Activated CD4-positive, alpha-beta memory T cell treated with anti-CD3 and anti-CD28 coated beads, Interleukin-2, amount 10 ng/mL, durations not matched to agents 7 days and 5 days (primary cell): ENCODE measurements at regions not wholly inside any gene's neighbourhood (a gene's known extent, or its start where the extent isn't known, plus 50 kb on each side); places are given as distances from the start of the nearest gene placed in this dataset.

Experiments used
- CTCF ChIA-PET: fragments of 350-600 bp; sonication (Branson Sonifier 250); formaldehyde crosslinking; loops from one replicate; lab custom pipeline; 2021; ENCODE audit warnings: antibody characterized with exemption, inconsistent platforms; lab: Charles Lee
- POLR2A ChIA-PET: fragments of 350-600 bp; sonication (Branson Sonifier 250); formaldehyde crosslinking; loops from one replicate; lab custom pipeline; 2021; ENCODE audit warnings: antibody characterized with exemption; lab: Charles Lee
- DNase-seq: peaks from one replicate; pipeline ENCODE4 v3.0.0-alpha.2; 2020
- H3K27ac Mint-ChIP-seq: one replicate; pipeline ENCODE4 v1.8.0; 2021; ENCODE audit warnings: mild to moderate bottlenecking, mixed read lengths
- H3K27me3 Mint-ChIP-seq: one replicate; pipeline ENCODE4 v1.8.0; 2021; ENCODE audit warnings: mixed read lengths
- H3K36me3 Mint-ChIP-seq: one replicate; pipeline ENCODE4 v1.8.0; 2021; ENCODE audit warnings: low read depth, mixed read lengths
- H3K4me1 Mint-ChIP-seq: one replicate; pipeline ENCODE4 v1.8.0; 2021; ENCODE audit warnings: mixed read lengths
- H3K4me3 Mint-ChIP-seq: one replicate; pipeline ENCODE4 v1.8.0; 2021; ENCODE audit warnings: mild to moderate bottlenecking, mixed read lengths
- H3K9me3 Mint-ChIP-seq: one replicate; pipeline ENCODE4 v1.8.0; 2021; ENCODE audit warnings: mixed read lengths

GRCh38 chr6:3634280-3634816 is 117.2 kb downstream of the PXDC1 start:
- Mint-ChIP-seq H3K27me3 (peaks cover 6% of the 10 kb centered on the region), H3K36me3 (no peaks in the 10 kb centered on the region), H3K4me1 (no peaks in the 10 kb centered on the region), H3K4me3 (no peak overlapping the region), H3K9me3 (no peaks in the 10 kb centered on the region), H3K27ac (no peak overlapping the region)
- ChIA-PET CTCF (no interaction called here), POLR2A (no interaction called here)
- no peak for DNase-seq

GRCh38 chr6:3633711-3634110 is 117.8 kb downstream of the PXDC1 start:
- POLR2A ChIA-PET, result no interaction called here
- no peak overlapping the region for H3K27ac Mint-ChIP-seq
- CTCF ChIA-PET, result no interaction called here

GRCh38 chr6:3631877-3632276 is 119.6 kb downstream of the PXDC1 start:
- Mint-ChIP-seq H3K4me3 (no peak overlapping the region), H3K36me3 (no peaks in the 10 kb centered on the region), H3K27me3 (peaks cover 8% of the 10 kb centered on the region), H3K4me1 (no peaks in the 10 kb centered on the region), H3K9me3 (no peaks in the 10 kb centered on the region), H3K27ac (no peak overlapping the region)
- ChIA-PET CTCF (no interaction called here), POLR2A (no interaction called here)
- DNase-seq, result no peak

More at GRCh38 chr6:3633711-3634110, 117.8 kb downstream of the PXDC1 start:
- H3K4me3 Mint-ChIP-seq, result no peak overlapping the region
- H3K4me1 Mint-ChIP-seq, result no peaks in the 10 kb centered on the region
- H3K9me3 Mint-ChIP-seq, result no peaks in the 10 kb centered on the region
- no peaks in the 10 kb centered on the region for H3K36me3 Mint-ChIP-seq
- H3K27me3 Mint-ChIP-seq, result peaks cover 3% of the 10 kb centered on the region
- no peak for DNase-seq

GRCh38 chr6:3631186-3631585 is 120.3 kb downstream of the PXDC1 start:
- peaks cover 8% of the 10 kb centered on the region for H3K27me3 Mint-ChIP-seq
- no peak overlapping the region for H3K4me3 Mint-ChIP-seq
- no peak overlapping the region for H3K27ac Mint-ChIP-seq
- CTCF ChIA-PET, result no interaction called here
- H3K4me1 Mint-ChIP-seq, result no peaks in the 10 kb centered on the region
- DNase-seq, result no peak
- POLR2A ChIA-PET, result no interaction called here
- H3K9me3 Mint-ChIP-seq, result no peaks in the 10 kb centered on the region
- H3K36me3 Mint-ChIP-seq, result no peaks in the 10 kb centered on the region

- CTCF ChIA-PET, result no interaction called here
- no peaks in the 10 kb centered on the region for H3K9me3 Mint-ChIP-seq
- no peak for DNase-seq
- no peak overlapping the region for H3K4me3 Mint-ChIP-seq
- H3K4me1 Mint-ChIP-seq, result no peaks in the 10 kb centered on the region
- H3K36me3 Mint-ChIP-seq, result no peaks in the 10 kb centered on the region
- H3K27me3 Mint-ChIP-seq, result peaks cover 13% of the 10 kb centered on the region
- POLR2A ChIA-PET, result no interaction called here
- H3K27ac Mint-ChIP-seq, result no peak overlapping the region
These were observed 121.2 kb downstream of the PXDC1 start for GRCh38 chr6:3630258-3630835.

- CTCF ChIA-PET, result no interaction called here
These were observed 123.3 kb downstream of the PXDC1 start for GRCh38 chr6:3627956-3628835.

GRCh38 chr6:3627501-3627900 is 124.0 kb downstream of the PXDC1 start:
- CTCF ChIA-PET, result no interaction called here
- H3K9me3 Mint-ChIP-seq, result no peaks in the 10 kb centered on the region
- DNase-seq, result no peak
- peaks cover 31% of the 10 kb centered on the region for H3K27me3 Mint-ChIP-seq
- no peak overlapping the region for H3K27ac Mint-ChIP-seq
- POLR2A ChIA-PET, result no interaction called here
- peaks cover 2% of the 10 kb centered on the region for H3K4me1 Mint-ChIP-seq
- no peak overlapping the region for H3K4me3 Mint-ChIP-seq
- no peaks in the 10 kb centered on the region for H3K36me3 Mint-ChIP-seq

More at GRCh38 chr6:3627956-3628835, 123.3 kb downstream of the PXDC1 start:
- DNase-seq, result no peak
- Mint-ChIP-seq H3K4me1 (peaks cover 2% of the 10 kb centered on the region), H3K27me3 (peaks cover 27% of the 10 kb centered on the region), H3K27ac (no peak overlapping the region), H3K4me3 (no peak overlapping the region), H3K9me3 (no peaks in the 10 kb centered on the region), H3K36me3 (no peaks in the 10 kb centered on the region)
- POLR2A ChIA-PET, result no interaction called here

GRCh38 chr6:3625980-3626563 is 125.4 kb downstream of the PXDC1 start:
- ChIA-PET CTCF (no interaction called here), POLR2A (no interaction called here)
- H3K9me3 Mint-ChIP-seq, result no peaks in the 10 kb centered on the region
- H3K36me3 Mint-ChIP-seq, result no peaks in the 10 kb centered on the region
- H3K27me3 Mint-ChIP-seq, result peaks cover 32% of the 10 kb centered on the region
- peaks cover 2% of the 10 kb centered on the region for H3K4me1 Mint-ChIP-seq
- DNase-seq, result no peak
- no peak overlapping the region for H3K27ac Mint-ChIP-seq
- no peak overlapping the region for H3K4me3 Mint-ChIP-seq

GRCh38 chr6:3625149-3625979 is 126.1 kb downstream of the PXDC1 start:
- H3K27me3 Mint-ChIP-seq, result peaks cover 36% of the 10 kb centered on the region
- peaks cover 2% of the 10 kb centered on the region for H3K4me1 Mint-ChIP-seq
- H3K4me3 Mint-ChIP-seq, result no peak overlapping the region
- ChIA-PET CTCF (no interaction called here), POLR2A (no interaction called here)
- H3K27ac Mint-ChIP-seq, result no peak overlapping the region
- no peak for DNase-seq
- no peaks in the 10 kb centered on the region for H3K9me3 Mint-ChIP-seq
- no peaks in the 10 kb centered on the region for H3K36me3 Mint-ChIP-seq

- no peaks in the 10 kb centered on the region for H3K36me3 Mint-ChIP-seq
These were observed 127.0 kb downstream of the PXDC1 start for GRCh38 chr6:3624250-3625136.

GRCh38 chr6:3623451-3624249 is 127.9 kb downstream of the PXDC1 start:
- DNase-seq, result no peak
- H3K36me3 Mint-ChIP-seq, result no peaks in the 10 kb centered on the region
- no peak overlapping the region for H3K4me3 Mint-ChIP-seq
- peaks cover 2% of the 10 kb centered on the region for H3K4me1 Mint-ChIP-seq
- CTCF ChIA-PET, result no interaction called here
- no peaks in the 10 kb centered on the region for H3K9me3 Mint-ChIP-seq
- no peak overlapping the region for H3K27ac Mint-ChIP-seq
- H3K27me3 Mint-ChIP-seq, result peaks cover 38% of the 10 kb centered on the region
- POLR2A ChIA-PET, result no interaction called here

More at GRCh38 chr6:3624250-3625136, 127.0 kb downstream of the PXDC1 start:
- Mint-ChIP-seq H3K27me3 (peaks cover 38% of the 10 kb centered on the region), H3K4me3 (no peak overlapping the region), H3K27ac (no peak overlapping the region), H3K9me3 (no peaks in the 10 kb centered on the region), H3K4me1 (peaks cover 2% of the 10 kb centered on the region)
- ChIA-PET CTCF (no interaction called here), POLR2A (no interaction called here)
- no peak for DNase-seq
